NCI-H1436 treated with DMSO at 0.1 percent for 48 hours (cell line): ENCODE measurements at regions not wholly inside any gene's neighbourhood (a gene's known extent, or its start where the extent isn't known, plus 50 kb on each side); places are given as distances from the start of the nearest gene placed in this dataset.
"Not testable (repeated sequence)": the region's sequence is repeated elsewhere in the genome, so short reads cannot be mapped to it uniquely, and the experiment has no call there.

ENCODE experiments used
- DNase-seq: peaks from one replicate; lab custom pipeline; 2025; lab: John Stamatoyannopoulos, UW

DNA sequence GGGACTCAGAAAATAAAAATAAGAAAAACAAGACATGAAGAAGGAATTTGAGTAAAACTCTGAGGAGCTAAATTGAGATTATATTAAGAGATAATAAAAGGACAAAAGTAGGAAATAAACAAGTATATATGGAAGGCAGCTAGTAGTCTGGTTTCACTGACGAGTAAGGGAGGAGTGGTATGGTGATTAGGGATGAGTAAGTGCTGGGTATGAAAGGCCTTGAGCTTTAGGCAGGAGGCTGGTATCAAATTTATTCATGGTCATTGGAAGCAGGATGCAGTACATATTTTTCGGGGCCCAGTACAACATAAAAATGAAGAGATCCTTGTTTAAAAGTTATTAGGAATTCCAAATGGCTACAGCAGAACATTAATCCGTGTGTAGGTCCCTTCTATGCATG, 789.7 kb upstream of the PRMT6 start:
- DNase-seq = no peak

GRCh38 chr1:106268070-106268469, 788.4 kb upstream of the PRMT6 start:
- no peak for DNase-seq

- DNase-seq = no peak
Observed at GRCh38 chr1:106276871-106277270, 779.6 kb upstream of the PRMT6 start.

DNA sequence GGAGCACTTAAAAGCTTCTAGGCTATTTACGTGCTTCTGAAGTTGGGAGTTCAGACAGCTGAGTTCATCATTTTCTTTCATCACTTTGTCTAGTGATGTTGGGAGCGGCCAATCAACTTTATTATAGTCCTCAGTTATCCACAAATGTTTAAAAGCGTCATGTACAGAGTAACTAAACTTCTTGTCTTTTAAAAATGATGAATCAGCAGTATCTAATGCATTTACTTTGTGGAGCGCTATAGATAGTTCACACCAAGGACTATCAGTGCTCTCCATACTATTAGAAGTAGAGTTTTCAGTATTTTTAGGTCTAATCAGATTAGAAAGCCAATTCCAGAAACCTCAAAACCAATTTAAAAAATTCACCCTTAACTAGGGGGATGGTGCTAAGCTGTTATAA, 778.7 kb upstream of the PRMT6 start:
- DNase-seq = no peak

- no peak for DNase-seq
Observed at GRCh38 chr1:106278716-106279115, 777.8 kb upstream of the PRMT6 start.

GRCh38 chr1:106289265-106289928, 767.1 kb upstream of the PRMT6 start:
- DNase-seq = no peak

DNA sequence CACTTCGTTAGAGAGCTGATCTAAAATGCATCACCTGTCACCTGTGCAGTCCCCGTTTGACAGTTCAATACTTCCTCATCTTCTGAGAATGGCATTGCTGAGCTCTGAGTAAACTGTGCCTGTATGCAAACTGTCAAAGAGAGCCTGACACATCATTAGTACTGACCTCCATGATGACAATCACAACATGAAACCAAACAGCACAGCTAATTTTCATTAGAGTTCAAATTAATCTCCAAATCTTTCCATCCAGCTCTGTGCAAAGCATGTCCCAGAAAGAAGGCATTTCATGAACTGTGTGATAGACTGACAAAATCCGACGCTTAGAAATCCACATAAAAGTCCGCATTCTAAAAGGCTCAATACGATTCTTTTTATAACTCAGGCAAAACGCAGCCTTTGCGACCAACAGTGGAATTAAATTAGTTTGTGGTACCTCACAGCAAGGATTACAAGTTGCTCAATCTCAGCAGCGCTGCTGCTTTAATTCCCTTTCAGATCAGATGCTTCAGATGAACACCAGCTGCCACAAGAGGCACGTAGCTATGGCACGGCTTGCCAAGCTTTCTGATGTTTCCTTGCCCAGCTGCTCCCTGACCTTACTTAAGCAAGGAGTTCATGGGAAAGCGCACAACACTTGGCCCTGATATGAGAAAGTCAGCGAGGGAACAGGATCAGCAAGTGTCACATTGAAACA, 765.5 kb upstream of the PRMT6 start:
- no peak for DNase-seq

- no peak for DNase-seq
Observed at GRCh38 chr1:106292130-106292529, 764.3 kb upstream of the PRMT6 start.

DNA sequence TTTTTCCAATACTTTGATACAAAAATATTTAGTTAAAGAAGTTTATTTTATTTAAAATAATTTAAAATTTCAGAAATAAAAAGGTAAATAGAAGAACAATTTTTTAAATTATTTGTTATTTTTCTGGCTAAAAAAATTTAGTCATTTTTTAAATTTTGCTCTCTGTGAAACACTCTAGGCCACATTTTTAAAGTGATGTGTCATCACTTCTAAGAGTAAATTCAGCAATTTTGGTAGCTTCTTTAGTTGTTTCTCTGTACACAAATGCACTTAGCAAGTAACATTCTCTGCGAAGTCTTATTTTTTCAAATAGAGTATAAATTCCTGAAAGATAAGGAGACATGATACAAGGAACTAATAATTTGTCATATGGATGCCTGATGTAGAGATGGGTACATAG, 760.0 kb upstream of the PRMT6 start:
- no peak for DNase-seq

DNA sequence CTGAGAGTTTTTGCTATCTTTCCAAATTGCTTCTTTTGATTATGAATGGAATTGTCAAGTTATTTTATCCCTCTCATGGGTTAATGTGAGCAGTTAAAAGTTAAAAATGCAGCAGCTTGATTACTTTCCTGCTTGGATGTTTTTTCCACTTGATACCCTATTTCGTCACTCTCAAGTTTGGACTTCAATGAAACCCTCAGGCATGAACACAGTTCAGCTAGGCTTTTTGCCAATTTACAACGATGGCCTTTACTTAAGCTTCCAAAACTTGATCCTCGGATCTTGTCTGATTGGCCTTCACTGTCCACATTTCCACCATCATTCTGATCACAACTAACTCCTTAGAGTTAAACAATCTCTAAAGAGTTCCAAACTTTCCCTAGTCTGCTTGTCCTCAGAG, 752.4 kb upstream of the PRMT6 start:
- no peak for DNase-seq

DNA sequence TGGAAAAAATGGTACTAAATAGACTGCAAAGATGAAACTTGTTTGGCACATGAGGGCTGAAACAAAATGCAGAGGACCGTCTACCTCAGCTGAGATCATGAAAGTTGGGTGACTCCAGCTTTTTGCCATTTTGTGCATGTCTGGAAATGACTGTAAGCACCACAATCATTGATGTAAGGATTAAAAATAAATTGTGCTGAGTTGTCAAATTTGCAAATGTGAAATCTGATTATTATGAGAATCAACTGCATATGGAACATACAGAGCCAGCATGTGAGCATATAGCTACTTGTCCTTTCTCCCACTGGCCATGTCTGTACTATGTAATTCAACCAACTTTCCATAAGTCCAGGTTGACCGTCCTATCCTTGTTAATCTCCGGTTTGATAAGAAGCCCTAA, 736.9 kb upstream of the PRMT6 start:
- no peak for DNase-seq

DNA sequence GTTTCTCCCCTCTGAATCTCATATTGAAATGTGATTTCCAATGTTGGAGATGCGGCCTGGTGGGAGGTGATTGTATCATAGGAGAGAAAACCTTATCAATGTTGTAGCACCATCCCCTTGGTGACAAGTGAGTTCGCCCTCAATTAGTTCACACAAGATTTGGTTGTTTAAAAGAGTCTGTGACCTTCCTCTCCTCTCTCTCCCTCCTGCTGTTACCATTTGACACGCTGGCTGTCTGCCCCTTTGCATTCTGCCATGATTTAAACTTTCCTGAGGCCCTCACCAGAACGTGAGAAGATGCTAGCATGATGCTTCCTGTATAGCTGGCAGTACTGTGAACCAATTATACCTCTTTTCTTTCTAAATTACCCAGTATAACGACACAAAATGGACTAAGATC, 730.9 kb upstream of the PRMT6 start:
- DNase-seq = no peak

DNA sequence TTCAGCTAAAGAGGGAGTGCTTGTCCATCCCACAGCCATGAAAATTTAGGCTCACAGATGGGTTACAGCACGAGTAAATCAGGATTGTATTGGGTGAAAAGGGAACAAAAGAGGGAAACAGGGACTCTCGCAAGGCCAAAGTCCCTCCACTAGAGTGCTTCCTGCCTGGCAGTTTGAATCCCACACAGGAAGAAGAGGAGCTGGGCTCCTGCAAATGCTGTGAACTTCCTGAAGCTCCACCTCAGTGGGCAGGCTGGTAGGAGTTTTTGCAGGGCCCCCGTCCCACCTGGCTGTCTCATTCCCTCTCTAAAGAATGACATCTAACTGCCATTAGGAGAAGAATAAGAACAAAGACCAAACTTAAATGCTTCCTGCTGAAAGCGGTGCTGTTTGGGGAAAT, 712.0 kb upstream of the PRMT6 start:
- DNase-seq = no peak

- no peak for DNase-seq
Observed at GRCh38 chr1:106360252-106360651, 696.2 kb upstream of the PRMT6 start.

GRCh38 chr1:106366627-106367319, 689.7 kb upstream of the PRMT6 start:
- no peak for DNase-seq

DNA sequence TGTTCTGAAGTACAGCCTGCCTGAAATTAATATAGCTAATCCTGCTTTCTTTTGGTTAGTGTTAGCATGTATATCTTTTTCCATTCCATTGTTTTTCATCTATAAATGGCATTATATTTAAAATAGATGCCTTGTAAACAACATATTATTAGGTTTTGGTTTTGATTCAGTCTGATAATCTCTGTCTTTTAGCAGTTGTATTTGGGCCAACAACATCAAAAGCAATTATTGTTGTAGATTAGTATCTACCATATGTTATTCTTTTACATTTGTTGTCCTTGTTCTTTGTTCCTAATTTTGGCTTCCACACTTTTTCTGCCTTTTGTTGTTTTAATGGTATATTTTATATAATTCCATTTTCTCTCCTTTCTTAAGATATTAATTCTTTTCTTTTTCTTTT, 678.2 kb upstream of the PRMT6 start:
- no peak for DNase-seq

DNA sequence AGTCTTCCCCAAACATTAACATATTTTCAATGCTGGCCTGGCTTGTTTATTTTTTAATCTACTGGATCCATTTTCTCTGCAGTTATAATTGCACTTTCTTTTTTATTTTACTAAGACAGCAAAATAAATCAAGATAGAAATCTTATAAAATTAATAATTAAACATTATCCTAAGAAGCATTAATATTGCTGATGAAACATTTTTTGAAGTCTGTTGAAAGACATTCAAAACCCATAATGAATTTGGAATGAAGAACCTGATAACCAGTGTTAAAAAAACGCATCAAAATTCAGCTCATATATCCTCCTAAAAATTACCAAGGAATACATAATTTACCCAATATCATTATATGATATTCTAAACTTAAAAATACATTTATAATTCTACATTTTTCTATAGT, 675.7 kb upstream of the PRMT6 start:
- DNase-seq = no peak

DNA sequence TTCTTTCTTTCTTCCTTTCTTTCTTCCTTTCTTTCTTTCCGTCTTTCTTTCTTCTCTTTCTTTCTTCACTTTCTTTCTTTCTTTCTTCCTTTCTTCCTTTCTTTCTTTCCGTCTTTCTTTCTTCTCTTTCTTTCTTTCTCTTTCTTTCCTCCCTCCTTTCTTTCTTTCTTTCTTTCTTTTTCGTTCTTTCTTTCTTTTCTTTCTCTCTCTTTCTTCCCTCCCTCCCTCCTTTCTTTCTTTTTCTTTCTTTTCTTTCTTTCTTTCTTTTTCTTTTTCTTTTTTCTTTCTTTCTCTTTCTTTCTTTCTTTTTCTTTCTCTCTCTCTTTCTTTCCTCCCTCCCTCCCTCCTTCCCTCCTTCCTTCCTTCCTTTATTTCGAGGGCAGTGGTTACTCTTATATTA, 667.3 kb upstream of the PRMT6 start:
- DNase-seq = not testable (repeated sequence)

DNA sequence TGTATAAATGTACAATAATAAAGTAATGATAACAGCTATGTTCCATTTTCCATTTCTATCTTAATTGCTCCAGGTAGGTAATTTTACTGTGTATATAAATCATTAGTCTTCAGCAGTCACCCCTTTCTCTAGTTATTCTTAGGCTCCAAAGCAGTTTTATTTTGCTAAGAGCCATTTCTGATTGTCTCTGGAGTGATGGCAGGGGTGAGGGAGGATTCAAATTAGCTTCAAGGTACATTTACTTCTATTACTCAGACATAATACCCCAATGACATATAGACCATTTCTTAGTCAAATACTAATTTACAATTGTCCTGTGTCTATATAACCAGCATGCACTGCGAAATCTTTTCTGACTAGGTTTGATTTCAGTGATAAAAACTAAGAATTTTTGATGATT, 663.4 kb upstream of the PRMT6 start:
- DNase-seq = no peak

GRCh38 chr1:106396020-106396419, 660.5 kb upstream of the PRMT6 start:
- DNase-seq = no peak

DNA sequence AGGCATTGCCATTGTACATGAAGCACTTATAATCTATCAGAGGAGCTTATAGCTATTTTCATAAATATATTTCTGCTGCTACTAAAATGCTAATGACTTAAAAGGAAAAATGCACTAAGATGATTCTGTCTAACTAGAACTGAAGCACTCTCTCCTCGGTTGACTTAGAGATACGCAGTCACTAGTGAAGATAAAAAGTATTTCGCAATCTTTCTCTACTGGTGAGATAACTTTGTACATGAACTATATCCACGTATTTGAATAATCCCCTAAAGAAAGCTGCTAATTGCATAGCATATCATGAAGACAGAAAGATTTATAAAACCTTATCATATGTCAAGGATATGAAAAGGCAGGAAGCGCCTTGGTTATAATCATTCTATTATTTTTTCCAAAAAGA, 658.1 kb upstream of the PRMT6 start:
- DNase-seq = no peak

GRCh38 chr1:106406114-106406513, 650.4 kb upstream of the PRMT6 start:
- no peak for DNase-seq

GRCh38 chr1:106412321-106412720, 644.2 kb upstream of the PRMT6 start:
- DNase-seq = not testable (repeated sequence)
